Fibroblast of skin of abdomen (primary cell): ENCODE measurements at regions not wholly inside any gene's neighbourhood (a gene's known extent, or its start where the extent isn't known, plus 50 kb on each side); places are given as distances from the start of the nearest gene placed in this dataset.
A peak's percentile ranks its signal among the peaks of the same experiment; 100 is the strongest.

ENCODE experiments used
- DNase-seq: peaks from one replicate; pipeline ENCODE4 v3.0.0-alpha.2; 2013

DNA sequence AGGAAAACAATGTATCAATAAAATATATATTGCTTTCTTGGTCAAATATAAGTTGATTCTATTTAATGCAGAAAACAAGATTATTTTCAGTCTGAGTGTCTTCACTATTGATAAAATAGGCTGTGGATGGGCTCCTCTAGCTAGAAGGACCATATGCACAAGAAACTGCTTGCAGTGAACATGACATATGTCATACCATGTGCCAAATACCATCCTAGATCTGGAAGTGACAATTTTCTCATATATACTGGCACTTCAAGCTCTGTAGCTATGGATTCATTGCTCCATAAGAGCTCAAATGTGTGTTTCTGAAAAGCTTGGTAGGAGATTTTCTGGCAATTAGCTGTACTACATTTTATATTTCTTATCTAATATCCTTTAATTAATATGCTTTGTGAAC is 95.6 kb upstream of the CDH6 start:
- no peak for DNase-seq

- peak; percentile 49 for DNase-seq
These were observed 97.1 kb upstream of the CDH6 start for GRCh38 chr5:31096238-31096865.

DNA sequence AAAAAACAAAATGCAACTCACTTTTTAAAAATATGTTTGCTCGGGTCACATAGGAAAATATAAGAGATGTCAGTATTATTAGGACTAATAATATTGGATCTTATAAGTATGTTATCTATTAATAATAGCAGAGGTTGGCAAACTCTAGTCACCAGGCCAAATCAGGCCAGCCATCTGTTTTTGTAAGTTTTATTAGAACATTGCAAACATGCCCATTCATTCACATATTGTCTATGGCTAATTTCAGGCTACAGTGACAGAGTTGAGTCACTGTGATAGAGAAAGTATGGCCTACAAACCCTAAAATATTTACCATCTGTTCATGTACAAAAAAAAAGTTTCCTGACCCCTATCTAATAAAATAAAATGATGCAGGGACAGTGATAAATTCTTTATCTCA is 97.7 kb upstream of the CDH6 start:
- no peak for DNase-seq

GRCh38 chr5:31091501-31091900 is 102.0 kb upstream of the CDH6 start:
- no peak for DNase-seq

- no peak for DNase-seq
These were observed 103.0 kb upstream of the CDH6 start for GRCh38 chr5:31090467-31090866.

DNA sequence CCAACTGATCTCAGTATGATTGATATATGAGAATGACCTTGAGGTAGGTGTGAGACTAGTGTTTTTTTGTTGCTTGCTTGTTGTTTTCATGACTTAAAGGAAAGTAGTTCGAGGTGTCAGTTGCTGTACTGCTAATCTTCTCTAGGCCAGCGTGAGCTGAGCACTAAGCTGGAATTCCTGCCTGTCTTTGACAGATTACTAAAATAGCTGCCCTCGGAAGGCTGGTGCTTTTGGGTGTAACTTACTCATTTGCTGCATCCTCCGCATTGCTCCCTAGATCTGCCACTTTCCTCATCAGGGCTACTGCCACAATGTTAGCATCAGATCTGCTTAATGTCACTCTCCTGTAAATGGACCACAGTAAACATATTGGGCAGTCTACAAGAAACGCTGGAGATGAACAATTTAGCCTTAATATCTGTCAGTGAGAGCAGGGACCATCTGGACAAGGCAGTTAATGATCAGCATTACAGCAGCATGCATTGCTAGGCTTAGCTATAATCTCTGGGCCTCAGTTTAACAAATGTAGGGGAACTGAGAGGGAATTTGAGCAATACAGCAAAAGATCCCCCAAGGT is 106.6 kb upstream of the CDH6 start:
- no peak for DNase-seq

- no peak for DNase-seq
These were observed 108.6 kb upstream of the CDH6 start for GRCh38 chr5:31084871-31085270.

DNA sequence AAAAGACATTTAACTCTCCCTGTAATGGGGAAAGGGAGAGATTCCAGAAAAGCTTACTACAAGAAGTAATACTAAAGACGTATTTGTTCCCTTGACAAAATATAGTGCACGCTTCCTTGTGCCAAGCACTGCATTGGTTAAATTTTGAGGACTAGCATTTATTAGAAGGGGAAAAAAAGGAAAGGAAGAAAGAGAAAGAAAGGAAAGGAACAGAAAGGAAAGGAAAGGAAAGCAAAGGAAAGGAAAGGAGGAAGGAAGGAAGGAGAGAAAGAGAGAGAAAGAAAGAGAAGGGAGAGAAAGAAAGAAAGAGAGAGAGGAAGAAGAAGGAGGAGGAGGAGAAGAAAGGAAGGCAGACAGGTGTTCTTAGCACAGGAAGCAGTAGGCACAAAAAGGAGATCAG is 110.1 kb upstream of the CDH6 start:
- no peak for DNase-seq

DNA sequence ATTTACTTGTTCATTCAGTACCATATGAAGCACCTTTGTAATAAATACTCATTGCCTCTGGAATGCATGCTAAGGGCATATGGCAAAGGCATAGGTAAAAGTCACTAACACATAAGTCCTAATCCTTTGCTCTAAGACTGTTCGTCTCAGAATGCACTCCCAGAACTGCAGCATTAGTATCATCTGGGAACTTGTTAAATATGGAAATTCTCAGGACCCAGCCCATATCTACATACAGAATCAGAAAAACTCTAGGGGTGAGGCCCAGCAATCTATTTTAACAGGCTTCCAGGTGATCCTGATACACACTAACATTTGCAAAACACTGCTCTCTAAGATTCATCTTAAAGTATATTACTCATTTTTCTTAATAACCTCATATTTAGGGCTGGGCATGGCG is 113.8 kb upstream of the CDH6 start:
- no peak for DNase-seq

DNA sequence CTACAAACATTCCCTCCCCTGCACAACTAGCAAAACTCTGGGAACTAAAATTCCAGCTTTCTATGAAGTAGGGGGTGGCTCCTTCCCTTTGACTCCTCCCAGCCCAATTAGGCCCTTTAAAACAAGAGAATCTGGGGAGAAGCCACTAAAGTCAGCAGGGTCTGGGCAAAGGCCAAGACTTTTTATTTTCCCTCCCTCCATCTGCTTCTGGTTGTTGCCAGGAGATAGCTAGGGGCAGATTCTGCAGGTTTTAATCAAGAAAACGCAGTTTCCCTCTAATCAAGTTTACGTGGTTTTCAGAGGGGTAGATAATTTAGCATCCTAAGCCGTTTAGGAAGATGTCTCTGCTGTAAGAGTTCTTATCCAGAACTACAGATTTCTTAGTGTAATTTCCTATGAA is 114.5 kb upstream of the CDH6 start:
- no peak for DNase-seq

DNA sequence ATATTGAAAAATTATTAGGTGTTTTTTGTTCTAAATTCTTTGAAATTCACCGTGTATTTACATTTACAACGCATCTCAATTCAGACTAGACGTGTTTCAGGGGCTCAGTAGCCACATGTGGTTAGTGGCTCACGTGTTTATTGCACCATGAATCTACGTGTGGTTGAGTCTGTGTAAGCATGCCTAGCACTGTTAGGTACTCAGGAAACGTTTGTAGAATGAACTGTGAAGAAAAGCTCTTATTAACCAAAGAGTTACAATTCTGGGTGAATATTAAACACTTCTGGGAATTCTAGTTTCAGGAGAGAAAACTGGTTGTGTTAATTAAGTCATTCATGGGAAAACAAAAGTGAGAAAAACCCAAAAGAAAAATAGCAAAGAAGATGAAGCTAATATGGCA is 117.5 kb upstream of the CDH6 start:
- DNase-seq: no peak

DNA sequence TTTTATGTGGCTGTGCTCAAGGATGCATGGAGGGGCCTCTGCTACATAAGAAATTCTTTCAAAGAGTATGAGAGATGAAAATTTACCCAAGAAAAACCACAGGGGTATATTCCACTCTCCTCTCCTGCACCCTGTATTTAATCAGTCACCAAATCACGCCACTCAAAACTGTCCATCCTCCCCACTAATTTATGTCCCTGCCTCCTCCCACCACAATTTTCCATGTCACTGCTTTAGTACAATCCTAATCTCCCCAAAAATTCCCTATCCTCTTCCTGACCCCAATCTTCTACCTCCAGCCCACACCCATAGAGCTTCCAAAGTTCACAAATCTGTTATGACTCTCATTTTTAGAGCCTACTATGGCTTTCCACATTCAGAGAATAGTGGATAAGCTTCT is 125.2 kb upstream of the CDH6 start:
- DNase-seq: no peak

DNA sequence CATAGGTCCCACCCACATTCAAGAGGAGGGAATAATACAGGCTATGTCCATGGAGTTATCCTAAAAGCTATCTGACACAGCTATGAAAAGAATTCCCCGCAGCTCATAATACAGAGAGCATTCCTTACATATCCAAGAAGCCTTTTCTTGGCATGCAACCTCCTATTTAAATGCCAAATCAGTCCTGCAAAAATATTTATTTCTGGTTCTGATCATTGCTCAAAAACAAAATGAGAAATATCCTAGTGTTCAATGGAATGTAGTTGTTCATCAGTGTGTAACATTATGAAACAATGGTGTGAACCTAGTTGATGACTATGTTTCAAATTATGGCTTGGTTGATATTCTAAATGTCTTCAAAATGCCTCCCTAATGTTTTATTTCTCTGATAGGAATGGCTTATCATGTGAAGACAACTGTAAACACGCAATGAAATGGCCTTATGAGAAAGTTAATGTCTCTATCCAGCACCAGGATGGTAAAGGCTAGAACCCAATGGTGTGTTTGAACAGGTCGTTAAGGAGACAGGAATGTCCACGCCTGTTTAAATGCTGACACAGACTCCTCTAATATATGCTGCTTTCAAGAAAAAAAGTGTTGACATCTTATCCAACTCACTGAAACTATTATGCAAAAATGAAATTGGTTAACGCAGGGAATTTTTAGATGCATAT is 126.7 kb upstream of the CDH6 start:
- DNase-seq: peak; percentile 61

- no peak for DNase-seq
These were observed 129.3 kb upstream of the CDH6 start for GRCh38 chr5:31064215-31064614.

- no peak for DNase-seq
These were observed 130.4 kb upstream of the CDH6 start for GRCh38 chr5:31062902-31063580.

DNA sequence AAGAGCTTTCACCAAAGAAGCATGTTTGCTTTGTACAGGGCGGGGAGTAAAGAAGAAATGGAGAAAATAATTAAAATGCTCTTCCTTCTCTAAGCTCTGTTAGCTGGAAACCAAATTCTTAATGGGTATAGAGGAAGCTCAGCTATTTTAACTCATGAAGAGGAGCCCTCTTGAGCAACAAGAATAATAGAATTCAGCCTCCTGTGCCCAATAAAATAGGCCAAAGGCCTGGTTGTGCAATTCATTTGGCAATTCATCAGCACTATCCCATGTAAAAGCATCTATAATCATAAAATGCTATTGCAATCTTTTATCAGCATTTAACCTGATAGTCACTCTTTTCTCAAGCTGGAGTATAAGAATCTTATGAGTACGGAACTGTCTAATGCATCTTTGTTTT is 133.6 kb upstream of the CDH6 start:
- no peak for DNase-seq

- DNase-seq: no peak
These were observed 139.0 kb upstream of the CDH6 start for GRCh38 chr5:31054453-31054852.

DNA sequence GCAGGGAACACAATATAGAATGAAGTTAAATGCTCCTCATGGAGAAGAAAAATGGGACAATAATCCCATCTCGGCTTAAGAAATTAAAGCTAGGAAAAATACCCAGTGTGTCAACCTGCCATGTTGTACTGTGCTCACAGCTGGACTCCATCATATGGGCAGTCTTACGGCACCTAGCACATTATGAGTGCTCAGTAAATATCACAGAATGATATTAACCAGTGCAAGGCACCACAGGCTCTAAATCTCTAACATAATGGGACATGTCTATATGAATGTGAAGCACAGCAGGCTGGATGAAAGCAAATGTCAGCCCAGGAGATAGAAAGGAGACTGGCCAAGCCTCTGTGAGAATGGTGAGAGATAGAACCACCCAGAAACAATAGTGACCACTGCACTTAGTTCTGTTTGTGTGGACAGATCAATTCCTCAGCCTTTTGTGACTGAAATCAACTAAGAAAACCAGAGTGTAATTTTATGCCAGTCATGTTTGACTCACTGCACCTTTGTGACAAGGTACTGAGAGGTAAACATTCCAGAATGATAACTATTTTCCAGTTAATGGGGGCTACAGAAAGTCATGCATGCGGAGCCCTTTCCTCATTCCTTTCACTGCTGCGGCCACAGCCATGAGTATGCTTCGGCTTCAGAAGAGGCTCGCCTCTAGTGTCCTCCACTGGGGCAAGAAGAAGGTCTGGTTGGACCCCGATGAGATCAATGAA is 140.4 kb upstream of the CDH6 start:
- no peak for DNase-seq

DNA sequence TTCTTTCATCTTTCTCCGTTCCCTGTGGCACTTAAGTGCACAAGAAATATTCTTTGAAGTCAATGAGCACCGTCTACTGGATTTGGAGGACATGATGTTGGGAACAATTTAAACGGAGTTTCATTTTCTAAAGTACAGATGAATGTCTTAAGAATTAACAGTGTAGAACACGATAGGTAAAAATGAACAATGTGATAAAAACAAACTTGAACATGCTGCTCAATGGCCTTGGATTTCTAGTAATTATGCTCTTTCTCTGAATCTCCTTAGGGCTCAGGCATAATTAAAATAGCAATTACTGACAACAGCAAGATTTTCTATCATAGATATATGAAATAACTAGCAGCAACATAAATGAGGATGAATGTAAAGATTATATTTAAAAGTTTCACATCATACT is 142.2 kb upstream of the CDH6 start:
- DNase-seq: no peak

DNA sequence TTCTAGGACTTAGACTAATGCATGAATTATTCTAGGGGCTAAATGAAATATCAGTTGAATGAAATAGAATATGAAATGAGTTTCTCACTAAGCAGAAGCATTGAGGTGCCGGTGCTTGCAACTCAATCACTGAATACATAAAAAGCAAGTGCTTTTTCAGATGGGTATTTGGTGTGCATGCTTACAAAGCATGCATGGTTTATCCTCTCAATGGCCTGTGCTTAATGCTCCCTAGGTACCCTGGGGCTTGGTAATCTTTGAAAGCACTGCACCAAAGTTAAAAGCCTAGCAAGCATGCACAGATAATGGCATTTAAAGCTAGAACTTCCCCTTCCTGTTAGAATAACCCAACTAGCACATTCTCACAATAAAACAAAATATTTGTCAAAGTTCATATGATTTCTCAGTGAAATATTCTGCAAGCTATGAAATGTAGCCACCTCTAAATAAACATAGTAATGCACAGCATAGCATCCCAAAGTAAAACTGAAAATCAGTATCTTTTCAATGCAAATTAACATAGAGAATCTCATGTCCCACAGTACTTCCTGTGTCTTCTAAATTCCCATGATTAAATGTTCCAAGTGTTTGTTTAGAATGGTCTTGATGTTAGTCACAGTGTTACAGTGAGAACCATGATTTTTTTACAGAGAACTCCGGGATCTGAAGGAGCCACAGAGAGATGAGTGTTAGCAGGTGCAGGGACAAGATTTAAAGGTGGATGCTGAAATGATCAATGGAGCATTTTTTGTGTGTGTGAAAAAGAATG is 143.4 kb upstream of the CDH6 start:
- no peak for DNase-seq

- no peak for DNase-seq
These were observed 144.0 kb upstream of the CDH6 start for GRCh38 chr5:31049461-31049860.
